IMR-90 (cell line): ENCODE measurements at regions not wholly inside any gene's neighbourhood (a gene's known extent, or its start where the extent isn't known, plus 50 kb on each side); places are given as distances from the start of the nearest gene placed in this dataset.
"Not testable (repeated sequence)": the region's sequence is repeated elsewhere in the genome, so short reads cannot be mapped to it uniquely, and the experiment has no call there.

Source experiments
- ATAC-seq: fragments of 200-7000 bp; cut with Tn5 transposase; 2 replicates; pipeline ENCODE4 v1.9.1; 2020; ENCODE audit warnings: low read depth, mild to moderate bottlenecking, moderate library complexity
- BruUV-seq: library from RNA; stranded (reverse); fragments of 400-500 nt; replicated peaks from 2 replicates; lab custom pipeline; 2021; lab: Mats Ljungman, UMichigan
- CTCF ChIA-PET: fragments of 300-600 bp; formaldehyde crosslinking; extraction: SDS; loops from one replicate; lab custom pipeline; 2021; ENCODE audit warnings: antibody characterized with exemption; lab: Yijun Ruan, JAX
- POLR2A ChIA-PET: fragments of 300-600 bp; sonication (Branson Sonifier 250); formaldehyde crosslinking; loops from one replicate; lab custom pipeline; 2022; ENCODE audit warnings: antibody characterized with exemption; ENCODE audit not compliant: unreplicated experiment; lab: Charles Lee
- DNase-seq: peaks from one replicate; pipeline ENCODE4 v3.0.0; 2013
- H2AFZ ChIP-seq: replicated peaks from 2 replicates; pipeline ENCODE3; 2013; ENCODE audit warnings: low read length, mild to moderate bottlenecking; ENCODE audit not compliant: poor library complexity
- H2AK5ac ChIP-seq: 2 replicates; pipeline ENCODE4 v1.6.1; 2013; ENCODE audit warnings: low read depth, low read length, inconsistent platforms
- H2AK9ac ChIP-seq: replicated peaks from 2 replicates; pipeline ENCODE3; 2013; ENCODE audit warnings: mild to moderate bottlenecking, low read depth, low read length, moderate library complexity; ENCODE audit not compliant: poor library complexity
- H2BK120ac ChIP-seq: 2 replicates; pipeline ENCODE4 v1.6.1; 2013; ENCODE audit warnings: low read depth, low read length, inconsistent platforms
- H2BK15ac ChIP-seq: 3 replicates; pipeline ENCODE4 v1.6.1; 2013; ENCODE audit warnings: low read depth, low read length, inconsistent platforms
- H2BK20ac ChIP-seq: 2 replicates; pipeline ENCODE4 v1.6.1; 2013; ENCODE audit warnings: low read depth, mild to moderate bottlenecking, inconsistent platforms, low read length, moderate library complexity
- H2BK5ac ChIP-seq: 2 replicates; pipeline ENCODE4 v1.6.1; 2013; ENCODE audit warnings: mild to moderate bottlenecking, low read depth, low read length, inconsistent platforms; ENCODE audit not compliant: poor library complexity, severe bottlenecking
- H3K14ac ChIP-seq: replicated peaks from 2 replicates; pipeline ENCODE4 v1.6.1; 2013; ENCODE audit warnings: low read depth, low read length, inconsistent platforms
- H3K18ac ChIP-seq: 2 replicates; pipeline ENCODE4 v1.6.1; 2013; ENCODE audit warnings: low read depth, low read length, control low read depth
- H3K23ac ChIP-seq: 2 replicates; pipeline ENCODE4 v1.6.1; 2013; ENCODE audit warnings: low read depth, low read length, inconsistent platforms
- H3K27ac ChIP-seq: 2 replicates; pipeline ENCODE4 v1.5.1; 2013; ENCODE audit warnings: mild to moderate bottlenecking, control low read depth, low read length; ENCODE audit not compliant: insufficient read depth
- H3K27me3 ChIP-seq: 2 replicates; pipeline ENCODE4 v1.6.1; 2013; ENCODE audit warnings: low read length; ENCODE audit not compliant: control insufficient read depth, insufficient read depth
- H3K36me3 ChIP-seq: 2 replicates; pipeline ENCODE4 v1.6.1; 2013; ENCODE audit warnings: low read length, mixed read lengths; ENCODE audit not compliant: control insufficient read depth, insufficient read depth
- H3K4ac ChIP-seq: 2 replicates; pipeline ENCODE4 v1.6.1; 2013; ENCODE audit warnings: low read depth, low read length, inconsistent platforms
- H3K4me1 ChIP-seq: 2 replicates; pipeline ENCODE4 v1.6.1; 2013; ENCODE audit warnings: low read length, mixed read lengths; ENCODE audit not compliant: control insufficient read depth, insufficient read depth
- H3K4me2 ChIP-seq: 2 replicates; pipeline ENCODE4 v1.6.1; 2013; ENCODE audit warnings: low read depth, mild to moderate bottlenecking, control low read depth, low read length, moderate library complexity
- H3K4me3 ChIP-seq: 2 replicates; pipeline ENCODE4 v1.5.1; 2013; ENCODE audit warnings: low read depth, mild to moderate bottlenecking, control low read depth, low read length, moderate library complexity; ENCODE audit not compliant: insufficient read depth
- H3K56ac ChIP-seq: 2 replicates; pipeline ENCODE4 v1.6.1; 2013; ENCODE audit warnings: low read length, inconsistent platforms; ENCODE audit not compliant: insufficient read depth; ENCODE audit errors: extremely low read depth
- H3K79me1 ChIP-seq, 2 experiments: 2 replicates each; pipeline ENCODE4 v1.6.1; 2013; ENCODE audit warnings: low read length in 2 of 2, inconsistent platforms in 1 of 2, low read depth in 1 of 2
- H3K9ac ChIP-seq: 2 replicates; pipeline ENCODE4 v1.6.1; 2013; ENCODE audit warnings: low read depth, low read length, control low read depth
- H3K9me1 ChIP-seq: 2 replicates; pipeline ENCODE4 v1.6.1; 2013; ENCODE audit warnings: low read length, inconsistent platforms; ENCODE audit not compliant: insufficient read depth
- H3K9me3 ChIP-seq: 2 replicates; pipeline ENCODE4 v1.6.1; 2013; ENCODE audit warnings: low read length; ENCODE audit not compliant: control insufficient read depth, insufficient read depth
- H4K20me1 ChIP-seq: 2 replicates; pipeline ENCODE4 v1.6.1; 2013; ENCODE audit warnings: low read length, inconsistent platforms; ENCODE audit not compliant: insufficient read depth
- H4K5ac ChIP-seq: 2 replicates; pipeline ENCODE4 v1.6.1; 2013; ENCODE audit warnings: mild to moderate bottlenecking, low read depth, low read length, control low read depth
- H4K8ac ChIP-seq, 2 experiments: 2 replicates each; pipeline ENCODE4 v1.6.1; 2013; ENCODE audit warnings: low read depth in 2 of 2, low read length in 2 of 2, control low read depth in 1 of 2, inconsistent platforms in 1 of 2
- H4K91ac ChIP-seq: 2 replicates; pipeline ENCODE4 v1.6.1; 2013; ENCODE audit warnings: low read depth, low read length, inconsistent platforms; ENCODE audit not compliant: insufficient read depth
- FOS ChIP-seq: fragments of 150-350 bp; IDR thresholded peaks from 2 replicates; pipeline ENCODE4 v1.6.1; 2016; ENCODE audit warnings: low read depth, low read length
- MXI1 ChIP-seq: IDR thresholded peaks from 2 replicates; pipeline ENCODE4 v1.6.1; 2012; ENCODE audit warnings: low read depth, mild to moderate bottlenecking, low read length, moderate library complexity, borderline replicate concordance
- POLR2A ChIP-seq: IDR thresholded peaks from 2 replicates; pipeline ENCODE4 v1.6.1; 2012; ENCODE audit warnings: mild to moderate bottlenecking, low read depth, low read length
- WGBS, 2 experiments: methylation state at CpG; one replicate each; pipeline versions ENCODE4 v1.1.5 to v1.1.7; 2013; ENCODE audit warnings: missing lambda C conversion rate in 2 of 2; ENCODE audit not compliant: insufficient read length in 1 of 2; ENCODE audit errors: extremely low coverage in 2 of 2; 5-methylcytosine and 5-hydroxymethylcytosine counted together
- dilution Hi-C: fragments of 300-500 bp; cut with HindIII; formaldehyde crosslinking; loops from one replicate; pipeline ENCODE4 v1.14.3; 2018; ENCODE audit warnings: low sequenced_read_pairs; ENCODE audit not compliant: unreplicated experiment
- in situ Hi-C: fragments of 300-500 bp; cut with MboI; formaldehyde crosslinking; loops from 3 replicates; pipeline ENCODE4 v1.14.3; 2019; ENCODE audit warnings: low sequenced_read_pairs, inconsistent platforms, mixed read lengths
- intact Hi-C: fragments of 100-400 bp; cut with micrococcal nuclease; formaldehyde crosslinking; loops from 2 replicates; pipeline ENCODE4 v1.10.0; 2022
- TF ChIP-seq, protein P1 (sequence below): conservative IDR thresholded peaks from 2 replicates; pipeline ENCODE4 v1.5.1; 2012; ENCODE audit warnings: mild to moderate bottlenecking, low read depth, low read length, improper control_type of control experiment

- TF ChIP-seq, protein P1, sequence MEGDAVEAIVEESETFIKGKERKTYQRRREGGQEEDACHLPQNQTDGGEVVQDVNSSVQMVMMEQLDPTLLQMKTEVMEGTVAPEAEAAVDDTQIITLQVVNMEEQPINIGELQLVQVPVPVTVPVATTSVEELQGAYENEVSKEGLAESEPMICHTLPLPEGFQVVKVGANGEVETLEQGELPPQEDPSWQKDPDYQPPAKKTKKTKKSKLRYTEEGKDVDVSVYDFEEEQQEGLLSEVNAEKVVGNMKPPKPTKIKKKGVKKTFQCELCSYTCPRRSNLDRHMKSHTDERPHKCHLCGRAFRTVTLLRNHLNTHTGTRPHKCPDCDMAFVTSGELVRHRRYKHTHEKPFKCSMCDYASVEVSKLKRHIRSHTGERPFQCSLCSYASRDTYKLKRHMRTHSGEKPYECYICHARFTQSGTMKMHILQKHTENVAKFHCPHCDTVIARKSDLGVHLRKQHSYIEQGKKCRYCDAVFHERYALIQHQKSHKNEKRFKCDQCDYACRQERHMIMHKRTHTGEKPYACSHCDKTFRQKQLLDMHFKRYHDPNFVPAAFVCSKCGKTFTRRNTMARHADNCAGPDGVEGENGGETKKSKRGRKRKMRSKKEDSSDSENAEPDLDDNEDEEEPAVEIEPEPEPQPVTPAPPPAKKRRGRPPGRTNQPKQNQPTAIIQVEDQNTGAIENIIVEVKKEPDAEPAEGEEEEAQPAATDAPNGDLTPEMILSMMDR: no peak
- TF ChIP-seq POLR2A: no peak
- TF ChIP-seq MXI1: no peak
- no peak for TF ChIP-seq FOS
Observed at GRCh38 chr18:79591032-79591308, 88.6 kb upstream of the CTDP1 start (continued).

GRCh38 chr18:79592684-79593083 is 86.9 kb upstream of the CTDP1 start:
- H3K4me3 ChIP-seq, H2BK120ac ChIP-seq, H2AK5ac ChIP-seq, H3K56ac ChIP-seq, H4K20me1 ChIP-seq, BruUV-seq, intact Hi-C loops, H3K79me1 ChIP-seq, H2BK5ac ChIP-seq, H4K5ac ChIP-seq, H3K9me1 ChIP-seq, H3K4me2 ChIP-seq, H3K4ac ChIP-seq, H2AFZ ChIP-seq, H4K91ac ChIP-seq, H2AK9ac ChIP-seq, H4K8ac ChIP-seq, H3K27ac ChIP-seq, H2BK15ac ChIP-seq, dilution Hi-C loops, H3K23ac ChIP-seq, H3K4me1 ChIP-seq, H3K9ac ChIP-seq, ATAC-seq, DNase-seq, H2BK20ac ChIP-seq, H3K18ac ChIP-seq, CTCF ChIA-PET, POLR2A ChIA-PET, H3K36me3 ChIP-seq, H3K9me3 ChIP-seq, in situ Hi-C loops, H3K14ac ChIP-seq: not testable (repeated sequence)
- no CpG with 5 or more reads among the region's 3 CpGs for WGBS, 2 experiments
- peaks cover 31% of the 10 kb centered on the region for H3K27me3 ChIP-seq
